ENCODE measurements at regions not wholly inside any gene's neighbourhood (a gene's known extent, or its start where the extent isn't known, plus 50 kb on each side); places are given as distances from the start of the nearest gene placed in this dataset.

DNA sequence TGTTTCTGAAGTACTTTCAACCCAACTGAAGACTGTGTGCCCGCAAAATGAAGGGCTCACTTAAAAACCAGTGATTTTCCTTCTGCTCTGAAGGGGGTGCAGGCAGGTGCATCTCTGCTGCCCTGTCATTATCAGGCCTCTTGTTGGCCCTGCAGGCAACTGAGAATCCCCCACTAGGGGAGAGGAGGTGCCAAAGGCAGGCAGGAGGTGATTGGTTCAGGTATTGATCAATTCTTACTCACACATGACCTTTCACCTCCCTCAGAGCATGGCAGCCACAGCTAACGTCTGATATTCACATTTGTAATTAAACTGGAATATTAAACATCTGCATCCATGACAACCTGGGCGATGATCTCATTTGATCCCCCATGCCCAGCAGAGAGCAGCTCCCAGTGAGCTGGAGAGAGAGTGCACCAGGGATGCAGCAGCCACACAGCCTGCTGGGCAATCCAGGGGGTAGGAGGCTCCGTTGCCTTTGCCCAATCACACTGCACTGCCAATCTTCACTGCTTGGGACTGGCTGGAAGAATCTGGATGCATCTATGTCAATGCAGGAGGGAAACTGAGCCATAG lies 267.9 kb upstream of the TSHZ3 start:
- Mint-ChIP-seq H3K36me3 (ENCODE audit: low read depth) (no peaks in the 10 kb centered on the region), H3K27me3 (ENCODE audit: insufficient read depth) (peaks cover 1% of the 10 kb centered on the region; the same call in 1 of the 2 replicates), H3K4me3 (no peak overlapping the region), H3K9me3 (peaks cover 23% of the 10 kb centered on the region), H3K4me1 (ENCODE audit: low read depth) (no peaks in the 10 kb centered on the region), H3K27ac (no peak overlapping the region)
- no peak for DNase-seq
- TF ChIP-seq, protein P1, sequence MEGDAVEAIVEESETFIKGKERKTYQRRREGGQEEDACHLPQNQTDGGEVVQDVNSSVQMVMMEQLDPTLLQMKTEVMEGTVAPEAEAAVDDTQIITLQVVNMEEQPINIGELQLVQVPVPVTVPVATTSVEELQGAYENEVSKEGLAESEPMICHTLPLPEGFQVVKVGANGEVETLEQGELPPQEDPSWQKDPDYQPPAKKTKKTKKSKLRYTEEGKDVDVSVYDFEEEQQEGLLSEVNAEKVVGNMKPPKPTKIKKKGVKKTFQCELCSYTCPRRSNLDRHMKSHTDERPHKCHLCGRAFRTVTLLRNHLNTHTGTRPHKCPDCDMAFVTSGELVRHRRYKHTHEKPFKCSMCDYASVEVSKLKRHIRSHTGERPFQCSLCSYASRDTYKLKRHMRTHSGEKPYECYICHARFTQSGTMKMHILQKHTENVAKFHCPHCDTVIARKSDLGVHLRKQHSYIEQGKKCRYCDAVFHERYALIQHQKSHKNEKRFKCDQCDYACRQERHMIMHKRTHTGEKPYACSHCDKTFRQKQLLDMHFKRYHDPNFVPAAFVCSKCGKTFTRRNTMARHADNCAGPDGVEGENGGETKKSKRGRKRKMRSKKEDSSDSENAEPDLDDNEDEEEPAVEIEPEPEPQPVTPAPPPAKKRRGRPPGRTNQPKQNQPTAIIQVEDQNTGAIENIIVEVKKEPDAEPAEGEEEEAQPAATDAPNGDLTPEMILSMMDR (IDR thresholded peaks at IDR 0.05): no peak

DNA sequence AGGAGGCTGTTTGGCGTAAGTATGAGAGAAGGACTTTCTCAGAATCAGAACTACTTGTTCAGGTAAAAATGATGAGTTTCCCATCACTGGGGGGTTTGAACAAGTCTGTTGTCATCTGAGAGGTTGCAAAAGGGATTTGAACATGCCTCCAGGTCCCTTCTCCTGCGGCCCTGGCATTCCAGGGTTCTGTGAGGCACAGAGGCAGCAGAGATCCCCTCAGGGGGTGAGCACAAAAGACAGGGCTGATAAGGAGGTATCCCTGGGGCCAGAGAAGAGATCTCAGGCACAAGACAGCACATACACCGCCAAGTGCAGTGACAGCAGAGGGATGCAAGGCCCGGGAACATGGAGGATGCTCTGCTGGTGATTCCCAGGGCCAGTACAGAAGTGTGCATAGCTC lies 275.8 kb upstream of the TSHZ3 start:
- no peaks in the 10 kb centered on the region for H3K36me3 Mint-ChIP-seq (ENCODE audit: low read depth)
- H3K9me3 Mint-ChIP-seq: peaks cover 33% of the 10 kb centered on the region
- no peaks in the 10 kb centered on the region for H3K4me1 Mint-ChIP-seq (ENCODE audit: low read depth)
- H3K27ac Mint-ChIP-seq: no peak overlapping the region
- no peaks in the 10 kb centered on the region; the same call in 1 of the 2 replicates for H3K27me3 Mint-ChIP-seq (ENCODE audit: insufficient read depth)
- TF ChIP-seq, protein P1 (IDR thresholded peaks at IDR 0.05): no peak
- no peak overlapping the region for H3K4me3 Mint-ChIP-seq
- DNase-seq: no peak

DNA sequence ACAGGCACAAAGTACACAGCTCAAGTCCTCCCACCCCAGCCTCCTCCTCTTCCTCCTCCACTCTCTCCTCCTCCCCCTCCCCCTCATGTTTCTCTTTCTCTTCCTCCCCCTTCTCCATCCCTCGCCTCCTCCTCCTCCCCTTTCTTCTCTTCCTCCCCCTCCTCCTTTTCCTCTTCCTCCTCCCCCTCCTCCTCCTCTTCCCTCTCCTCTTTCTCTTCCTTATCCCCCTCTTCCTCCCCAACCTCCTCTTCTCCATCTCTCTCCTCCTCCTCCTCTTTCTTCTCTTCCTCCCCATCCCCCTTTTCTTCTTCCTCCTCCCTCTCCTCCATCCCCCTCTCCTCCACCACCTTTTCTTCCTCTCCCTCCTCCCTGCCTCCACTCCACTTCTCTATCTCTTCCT lies 276.3 kb upstream of the TSHZ3 start:
- DNase-seq: no peak
- H3K27ac Mint-ChIP-seq: no peak overlapping the region
- no peaks in the 10 kb centered on the region for H3K4me1 Mint-ChIP-seq (ENCODE audit: low read depth)
- peaks cover 33% of the 10 kb centered on the region for H3K9me3 Mint-ChIP-seq
- no peak overlapping the region for H3K4me3 Mint-ChIP-seq
- no peaks in the 10 kb centered on the region; the same call in 1 of the 2 replicates for H3K27me3 Mint-ChIP-seq (ENCODE audit: insufficient read depth)
- no peaks in the 10 kb centered on the region for H3K36me3 Mint-ChIP-seq (ENCODE audit: low read depth)
- TF ChIP-seq, protein P1 (IDR thresholded peaks at IDR 0.05): no peak

DNA sequence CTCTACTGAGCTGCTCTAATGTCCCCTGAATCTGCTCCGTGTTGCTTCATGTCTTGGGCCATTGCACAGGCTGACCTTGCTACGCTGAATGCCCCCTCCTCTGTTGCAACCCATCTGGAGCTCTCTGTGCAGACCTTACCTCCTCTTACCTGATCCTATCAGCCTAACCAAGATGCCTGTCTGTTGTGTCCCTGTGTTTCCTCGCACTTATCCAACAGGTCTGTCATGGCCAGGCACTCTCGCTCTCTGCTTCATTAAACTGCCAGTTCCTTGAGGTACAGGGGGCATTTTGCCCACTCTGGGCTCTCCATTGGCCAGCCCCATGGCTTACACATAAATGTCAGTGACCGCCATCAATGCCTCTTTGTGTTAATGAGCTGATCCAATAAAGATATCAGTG lies 277.7 kb upstream of the TSHZ3 start:
- Mint-ChIP-seq H3K4me3 (no peak overlapping the region), H3K4me1 (ENCODE audit: low read depth) (no peaks in the 10 kb centered on the region), H3K27ac (no peak overlapping the region), H3K36me3 (ENCODE audit: low read depth) (no peaks in the 10 kb centered on the region), H3K9me3 (peaks cover 29% of the 10 kb centered on the region), H3K27me3 (ENCODE audit: insufficient read depth) (no peaks in the 10 kb centered on the region; the same call in 1 of the 2 replicates)
- TF ChIP-seq, protein P1 (IDR thresholded peaks at IDR 0.05): no peak
- DNase-seq: no peak

DNA sequence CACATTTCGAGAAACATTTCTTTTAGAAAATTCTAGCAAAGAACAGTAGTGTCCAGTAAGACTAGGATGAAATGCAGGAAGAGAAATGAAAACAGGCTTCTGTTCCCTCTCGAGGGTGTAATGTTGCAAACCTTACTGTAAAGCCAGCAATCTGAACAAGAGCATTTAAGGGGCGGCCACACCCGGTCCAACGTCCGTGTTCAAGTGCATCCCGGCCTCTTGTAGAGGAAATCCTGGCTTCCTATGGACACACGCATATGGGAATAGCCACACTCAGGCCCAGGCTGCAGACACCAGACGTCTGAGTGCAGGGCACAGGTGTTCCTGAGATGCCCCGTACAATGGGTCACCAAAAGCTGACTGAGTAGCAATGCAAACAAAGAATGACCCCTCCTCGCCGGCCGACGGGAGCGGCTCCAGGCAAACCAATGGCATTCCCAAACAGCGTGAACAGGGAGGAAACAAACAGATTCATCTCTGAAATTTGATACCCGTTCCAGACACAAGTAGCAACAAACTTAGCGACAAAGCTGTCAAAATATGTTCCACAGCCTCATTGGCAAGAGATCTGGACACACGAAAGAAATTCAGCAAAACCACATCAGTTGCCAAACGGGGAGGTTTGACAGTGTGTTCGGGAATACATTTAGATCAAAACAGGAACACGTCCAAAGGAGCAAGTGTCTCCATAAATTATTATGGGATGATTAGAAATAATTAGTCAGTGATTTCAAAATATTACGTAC lies 278.6 kb upstream of the TSHZ3 start:
- H3K4me3 Mint-ChIP-seq: no peak overlapping the region
- no peaks in the 10 kb centered on the region for H3K36me3 Mint-ChIP-seq (ENCODE audit: low read depth)
- no peak overlapping the region for H3K27ac Mint-ChIP-seq
- DNase-seq: no peak
- no peaks in the 10 kb centered on the region for H3K4me1 Mint-ChIP-seq (ENCODE audit: low read depth)
- H3K27me3 Mint-ChIP-seq (ENCODE audit: insufficient read depth): no peaks in the 10 kb centered on the region; the same call in 1 of the 2 replicates
- peaks cover 31% of the 10 kb centered on the region for H3K9me3 Mint-ChIP-seq
- TF ChIP-seq, protein P1 (IDR thresholded peaks at IDR 0.05): no peak

Data from HFFc6 (cell line).